RCC 7860 (cell line): ENCODE measurements at regions not wholly inside any gene's neighbourhood (a gene's known extent, or its start where the extent isn't known, plus 50 kb on each side); places are given as distances from the start of the nearest gene placed in this dataset.

Experiments
- DNase-seq: peaks from one replicate; pipeline ENCODE4 v3.0.0-alpha.2; 2015; ENCODE audit warnings: low spot score
- FAIRE-seq: peaks from 2 replicates; lab custom pipeline; 2012; peaks lifted over from hg19 to GRCh38; lab: Jason Lieb, UNC

GRCh38 chr1:67948151-67949080 lies 102.0 kb downstream of the DIRAS3 start:
- DNase-seq, result peak; percentile 85

DNA sequence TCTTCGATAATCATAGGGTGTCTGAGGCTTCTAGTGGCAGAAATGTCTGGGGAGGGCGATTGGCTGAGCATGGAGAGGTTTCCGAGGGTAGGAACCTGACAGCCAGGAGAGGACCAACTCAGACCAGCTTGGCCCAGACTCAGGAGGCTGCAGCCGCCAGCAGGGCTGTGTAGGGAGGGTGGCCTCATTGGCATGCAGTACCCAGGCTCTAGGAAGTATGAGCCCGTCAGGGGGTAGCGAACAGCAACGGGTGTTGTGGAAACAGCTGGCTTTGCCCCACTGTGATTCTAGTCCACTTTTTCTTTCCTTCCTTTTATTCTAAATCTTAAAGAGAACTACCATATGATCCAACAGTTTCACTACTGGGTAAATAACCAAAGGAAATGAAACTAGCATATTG lies 103.3 kb downstream of the DIRAS3 start:
- FAIRE-seq (no peak), DNase-seq (no peak)

More at GRCh38 chr1:67948151-67949080, 102.0 kb downstream of the DIRAS3 start:
- FAIRE-seq, result peak; percentile 96

GRCh38 chr1:67945733-67946374 lies 104.6 kb downstream of the DIRAS3 start:
- no peak for FAIRE-seq

GRCh38 chr1:67942274-67942673 lies 108.2 kb downstream of the DIRAS3 start:
- no peak for FAIRE-seq
- no peak for DNase-seq

More at GRCh38 chr1:67945733-67946374, 104.6 kb downstream of the DIRAS3 start:
- DNase-seq, result no peak

GRCh38 chr1:67941746-67942145 lies 108.5 kb upstream of the GNG12 start:
- FAIRE-seq, result no peak
- no peak for DNase-seq

GRCh38 chr1:67941155-67941554 lies 107.9 kb upstream of the GNG12 start:
- DNase-seq (no peak), FAIRE-seq (no peak)

DNA sequence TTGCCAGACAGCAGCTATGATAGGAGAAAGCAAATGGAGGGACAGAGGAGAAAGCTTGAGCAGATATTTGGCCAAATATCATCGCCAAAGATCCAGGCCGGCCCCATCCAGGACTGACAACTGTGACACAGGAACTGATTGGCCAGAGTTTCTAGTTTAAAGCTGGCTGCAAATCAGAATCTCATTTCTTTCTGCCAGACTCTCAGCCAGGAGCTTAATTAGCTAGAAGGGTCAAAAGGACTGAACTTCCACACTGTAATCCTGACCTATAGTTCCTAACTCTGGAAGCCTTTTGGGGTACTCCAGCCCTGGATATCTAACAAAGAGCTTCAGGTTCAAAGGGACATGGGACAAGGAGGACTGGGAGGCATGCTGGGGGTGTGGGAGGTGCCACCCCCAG lies 106.7 kb upstream of the GNG12 start:
- FAIRE-seq, result no peak
- no peak for DNase-seq

GRCh38 chr1:67939186-67939743 lies 106.0 kb upstream of the GNG12 start:
- FAIRE-seq (no peak), DNase-seq (no peak)

GRCh38 chr1:67937651-67938050 lies 104.4 kb upstream of the GNG12 start:
- no peak for DNase-seq

GRCh38 chr1:67937010-67937409 lies 103.7 kb upstream of the GNG12 start:
- FAIRE-seq (no peak), DNase-seq (no peak)

More at GRCh38 chr1:67937651-67938050, 104.4 kb upstream of the GNG12 start:
- FAIRE-seq, result no peak

DNA sequence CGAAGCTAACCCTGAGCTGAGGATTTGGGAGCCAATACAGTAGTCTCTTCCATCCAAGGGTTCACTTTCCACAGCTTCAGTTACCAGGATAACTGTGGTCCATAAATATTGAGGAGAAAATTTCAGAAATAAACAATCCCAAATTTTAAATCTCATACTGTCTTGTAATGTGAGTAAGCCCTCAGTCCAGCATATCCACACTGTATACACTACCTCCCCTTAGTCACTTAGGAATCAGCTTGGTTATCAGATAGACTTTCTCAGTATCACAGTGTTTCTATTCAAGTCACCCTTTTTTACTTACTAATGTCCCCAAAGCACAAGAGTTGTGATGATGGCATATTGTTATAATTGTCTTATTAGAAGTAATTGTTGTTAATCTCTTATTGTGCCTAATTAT lies 102.3 kb upstream of the GNG12 start:
- DNase-seq, result no peak
- FAIRE-seq, result no peak

GRCh38 chr1:67931198-67931597 lies 97.9 kb upstream of the GNG12 start:
- no peak for FAIRE-seq
- no peak for DNase-seq

DNA sequence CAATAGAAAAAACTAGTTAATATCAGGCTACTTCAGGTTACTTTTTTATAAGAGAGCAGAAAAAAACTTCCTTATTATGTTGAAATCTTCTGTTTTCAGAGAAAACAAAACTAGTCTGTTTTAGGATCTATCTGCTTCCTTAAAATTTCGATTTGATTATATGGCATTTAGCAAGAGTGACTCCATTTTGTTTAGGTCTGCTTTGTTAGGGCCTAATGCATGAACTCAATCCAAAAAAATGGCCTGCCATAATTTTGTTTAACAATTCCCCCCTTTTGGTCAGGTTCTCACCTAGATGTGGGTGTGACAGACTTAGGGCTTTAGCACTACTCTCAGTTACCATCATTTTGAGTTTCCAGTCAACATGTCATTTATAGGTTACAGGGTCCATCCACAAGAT lies 89.8 kb upstream of the GNG12 start:
- no peak for FAIRE-seq
- DNase-seq, result no peak

GRCh38 chr1:67921725-67922489 lies 88.6 kb upstream of the GNG12 start:
- DNase-seq, result no peak
- FAIRE-seq, result no peak

DNA sequence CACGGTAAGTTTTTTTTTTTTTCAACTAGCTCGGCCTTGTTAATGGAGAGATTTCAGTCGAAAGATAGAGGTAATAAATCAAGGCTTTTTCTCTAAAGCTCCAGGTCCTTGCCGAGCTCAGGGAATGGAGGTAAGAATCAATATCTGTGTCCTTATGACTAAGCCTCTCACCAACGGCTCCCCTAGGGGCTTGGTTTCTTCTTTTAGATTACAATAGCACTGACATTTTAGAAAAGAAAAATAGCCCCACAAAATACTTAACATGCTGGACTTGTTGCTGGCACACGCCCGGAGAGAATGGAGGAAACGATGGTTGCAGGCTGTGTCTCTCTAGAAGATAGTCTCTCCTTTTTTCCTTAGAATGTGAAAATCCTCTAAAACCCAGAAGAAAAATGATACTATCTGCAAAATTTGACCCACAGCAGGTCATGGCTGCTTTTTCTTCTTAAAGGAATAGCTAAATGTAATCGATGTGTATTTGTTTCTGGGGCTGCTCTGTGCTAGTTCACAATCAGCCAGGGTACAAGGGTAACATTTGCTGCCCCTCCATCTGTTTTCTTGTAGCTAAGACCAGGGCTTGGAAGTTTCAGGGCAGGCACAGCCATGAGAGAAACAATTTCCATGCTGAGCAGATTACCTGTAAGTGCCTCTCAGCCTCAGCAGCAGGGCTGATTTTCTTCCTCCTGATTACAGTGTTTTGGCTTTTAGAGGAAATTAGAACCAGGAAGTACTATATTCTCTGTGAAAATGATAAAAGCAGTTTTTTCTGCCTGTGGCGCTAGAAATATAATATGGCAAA lies 86.2 kb upstream of the GNG12 start:
- DNase-seq (no peak), FAIRE-seq (no peak)

- DNase-seq (no peak), FAIRE-seq (no peak)
These were observed 84.8 kb upstream of the GNG12 start for GRCh38 chr1:67918067-67918466.

DNA sequence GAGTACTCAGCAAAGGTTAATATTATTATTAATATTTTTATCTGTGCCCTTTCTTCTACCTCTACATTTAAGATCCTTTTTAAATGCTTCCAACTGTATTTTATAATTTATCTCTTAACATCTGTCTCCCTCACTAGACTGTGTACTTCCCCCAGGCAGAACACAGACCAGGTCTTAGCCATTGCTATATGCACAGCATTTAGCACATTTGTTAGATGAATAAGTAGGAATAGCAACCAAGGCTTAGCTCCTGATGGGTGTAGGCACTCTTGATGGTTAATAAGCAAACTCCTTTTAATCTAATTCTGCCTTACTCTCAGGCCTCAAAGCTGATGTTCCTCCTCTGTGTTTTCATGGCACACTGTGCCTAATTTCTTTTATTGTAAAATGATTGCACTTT lies 83.7 kb upstream of the GNG12 start:
- FAIRE-seq (no peak), DNase-seq (no peak)

GRCh38 chr1:67916140-67916886 lies 83.0 kb upstream of the GNG12 start:
- no peak for FAIRE-seq

DNA sequence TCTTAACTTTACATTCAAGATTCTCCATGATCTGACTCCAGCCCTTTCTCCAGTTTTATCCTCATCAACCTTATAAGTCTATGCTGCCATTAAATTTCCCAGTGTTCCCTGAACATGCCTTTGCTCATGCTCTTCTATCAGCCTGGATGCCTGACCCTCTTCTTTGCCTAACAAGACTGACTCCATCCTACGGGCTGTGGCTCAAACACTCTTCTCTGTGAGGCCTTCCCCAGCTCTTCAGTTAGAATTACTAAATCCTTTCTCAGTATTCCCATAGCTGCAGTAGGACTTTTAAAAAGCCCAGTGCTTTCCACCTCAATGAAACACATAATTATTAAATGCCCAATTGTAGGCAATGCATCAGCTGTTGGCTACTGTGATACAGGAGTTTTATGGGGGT lies 76.5 kb upstream of the GNG12 start:
- DNase-seq, result no peak
- no peak for FAIRE-seq

More at GRCh38 chr1:67916140-67916886, 83.0 kb upstream of the GNG12 start:
- no peak for DNase-seq
